Dermis microvascular lymphatic vessel endothelial cell (primary cell): ENCODE measurements at regions not wholly inside any gene's neighbourhood (a gene's known extent, or its start where the extent isn't known, plus 50 kb on each side); places are given as distances from the start of the nearest gene placed in this dataset.

ENCODE experiments used
- DNase-seq, 2 donors: peaks; one replicate each; pipeline versions ENCODE4 v3.0.0 to v3.0.0-alpha.2; 2010; ENCODE audit warnings: low read depth in 2 of 2

- DNase-seq = no peak
These were observed 1511.0 kb downstream of the ARAP2 start for GRCh38 chr4:34733185-34733941.

- DNase-seq = no peak
These were observed 1477.4 kb downstream of the ARAP2 start for GRCh38 chr4:34766935-34767334.

GRCh38 chr4:34767407-34767806 lies 1476.9 kb downstream of the ARAP2 start:
- DNase-seq = no peak

- DNase-seq = no peak
These were observed 1472.7 kb downstream of the ARAP2 start for GRCh38 chr4:34771632-34772031.

- no peak for DNase-seq
These were observed 1454.2 kb downstream of the ARAP2 start for GRCh38 chr4:34790131-34790530.

DNA sequence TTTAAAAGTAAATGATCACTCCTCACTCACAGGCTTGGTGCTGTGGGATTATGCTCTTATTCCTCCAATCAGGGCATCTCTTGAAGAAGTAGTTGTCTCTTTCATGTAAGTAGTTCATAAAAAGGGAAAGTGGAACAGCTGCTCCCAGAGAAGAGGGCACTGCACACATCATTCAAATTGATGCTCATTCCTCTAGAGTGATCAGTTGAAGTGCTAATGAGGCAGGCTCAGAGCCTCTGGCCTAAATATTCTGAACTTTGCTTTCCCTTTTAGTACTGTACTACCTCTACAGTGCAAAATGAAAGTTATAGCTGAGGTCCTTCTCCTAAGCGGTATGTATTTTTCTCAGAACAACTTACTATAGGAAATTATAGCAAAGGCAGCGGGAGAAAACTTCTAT lies 1453.1 kb downstream of the ARAP2 start:
- DNase-seq = no peak

DNA sequence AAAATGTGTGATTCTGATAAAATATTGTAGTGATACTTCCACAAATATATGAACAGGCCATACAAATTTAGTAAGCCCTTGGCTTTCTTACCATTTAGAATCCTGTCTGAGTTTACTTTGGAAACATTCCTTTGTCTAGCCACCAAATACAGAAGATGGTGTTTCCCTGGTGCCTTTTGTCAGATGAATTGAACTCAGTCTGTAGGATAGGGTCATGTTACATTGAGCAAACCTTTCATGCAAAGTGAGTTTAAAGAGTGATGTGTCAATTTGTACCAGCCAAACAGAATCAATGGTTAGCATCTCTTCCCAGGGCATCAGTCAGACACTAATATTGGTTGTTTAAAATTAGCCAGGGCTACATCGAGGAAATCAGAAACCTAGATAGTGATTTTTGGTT lies 1443.4 kb downstream of the ARAP2 start:
- no peak for DNase-seq

DNA sequence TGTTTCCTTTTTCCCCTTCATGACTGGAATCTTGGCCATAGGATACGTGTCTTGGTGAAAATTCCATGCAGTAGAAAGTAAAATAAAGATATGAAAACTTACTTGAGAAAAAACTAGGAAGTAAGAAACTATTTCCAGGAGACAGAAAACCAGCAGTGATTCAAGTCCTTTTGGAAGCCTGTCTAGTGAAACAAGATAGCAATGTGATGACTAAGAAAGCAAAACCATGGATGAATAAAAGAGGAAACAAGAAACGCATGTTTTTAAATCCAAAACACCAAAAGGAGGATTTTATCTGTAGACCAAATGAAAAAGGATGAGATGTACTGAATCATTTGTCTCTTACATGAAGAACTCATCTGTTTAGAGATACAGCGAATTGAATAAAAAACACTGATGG lies 1430.0 kb downstream of the ARAP2 start:
- no peak for DNase-seq

DNA sequence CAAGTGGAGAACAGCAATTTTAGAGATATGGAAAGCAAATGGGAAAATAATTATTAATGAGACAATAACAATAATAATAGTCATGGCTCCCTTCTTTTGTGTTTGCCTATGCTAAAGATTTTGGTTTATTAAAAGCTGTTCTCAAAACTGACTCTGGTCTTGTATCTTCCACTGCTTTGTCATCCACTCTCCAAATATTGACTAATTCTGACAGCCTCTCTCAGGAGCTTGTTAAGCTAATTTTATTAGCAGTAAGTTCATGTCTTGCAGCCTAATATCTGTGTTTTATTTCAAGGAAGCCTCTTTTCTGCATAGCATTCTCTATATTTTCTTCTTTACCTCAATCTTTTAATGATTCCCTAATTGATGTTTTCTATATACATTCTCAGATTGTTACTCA lies 1419.8 kb downstream of the ARAP2 start:
- DNase-seq = no peak

- DNase-seq = no peak
These were observed 1417.7 kb downstream of the ARAP2 start for GRCh38 chr4:34826660-34827059.

DNA sequence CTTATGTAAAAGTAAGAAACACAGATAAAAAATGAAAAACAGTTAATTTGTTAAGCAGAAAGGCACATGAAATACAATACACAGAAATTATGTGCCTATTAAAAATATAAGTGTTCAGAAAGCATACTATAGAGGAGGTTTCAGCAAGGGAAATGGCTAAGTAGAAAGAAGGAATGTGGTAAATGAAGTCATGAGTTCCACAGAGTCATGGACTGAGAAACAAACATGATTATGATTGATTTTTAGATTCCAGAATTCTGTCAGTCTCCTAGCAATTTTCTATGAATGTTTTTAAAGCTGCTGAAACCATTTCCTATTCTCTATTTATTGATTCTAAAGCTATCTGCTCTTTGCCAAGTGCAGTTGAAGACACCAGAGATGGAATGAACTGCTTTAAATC lies 1398.4 kb downstream of the ARAP2 start:
- DNase-seq = no peak

GRCh38 chr4:34850421-34850820 lies 1393.9 kb downstream of the ARAP2 start:
- DNase-seq = no peak

DNA sequence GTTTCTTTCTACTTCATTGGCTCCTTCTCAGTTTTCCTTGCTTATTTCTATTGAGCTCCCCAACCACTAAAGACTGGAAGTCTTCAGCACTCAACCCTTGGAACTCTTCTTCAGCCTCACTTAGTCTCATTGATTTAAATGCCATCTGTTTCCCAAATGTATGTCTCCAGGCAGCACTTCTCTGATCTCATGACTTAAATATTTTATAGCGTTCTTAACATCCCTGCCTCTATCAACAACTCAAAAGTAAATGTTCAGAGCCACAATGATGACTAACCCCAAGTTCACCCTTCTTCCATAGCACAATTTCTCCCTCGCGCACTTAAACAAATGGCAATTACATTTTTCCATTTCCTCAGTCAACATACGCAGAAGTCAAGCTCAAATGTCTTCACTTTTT lies 1393.3 kb downstream of the ARAP2 start:
- no peak for DNase-seq

DNA sequence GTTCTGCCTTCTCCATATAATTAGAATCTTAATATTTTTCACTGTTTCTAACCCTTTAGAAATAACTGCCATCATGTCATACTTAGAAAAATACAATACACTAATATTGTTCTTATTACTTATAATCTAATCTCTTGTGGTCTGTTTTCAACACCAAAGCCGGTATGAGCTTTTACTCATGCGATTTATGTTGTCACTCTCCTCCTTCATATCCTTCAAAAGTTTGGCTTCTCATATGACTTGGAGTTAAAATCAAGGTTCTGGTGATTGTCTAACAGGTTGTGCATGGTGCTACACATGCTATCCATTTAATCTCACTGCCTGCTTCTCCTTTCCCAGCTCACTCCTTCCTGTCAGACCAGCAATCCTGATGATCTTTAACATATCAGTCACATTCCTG lies 1392.9 kb downstream of the ARAP2 start:
- no peak for DNase-seq

- DNase-seq = no peak
These were observed 1389.9 kb downstream of the ARAP2 start for GRCh38 chr4:34854451-34854850.

DNA sequence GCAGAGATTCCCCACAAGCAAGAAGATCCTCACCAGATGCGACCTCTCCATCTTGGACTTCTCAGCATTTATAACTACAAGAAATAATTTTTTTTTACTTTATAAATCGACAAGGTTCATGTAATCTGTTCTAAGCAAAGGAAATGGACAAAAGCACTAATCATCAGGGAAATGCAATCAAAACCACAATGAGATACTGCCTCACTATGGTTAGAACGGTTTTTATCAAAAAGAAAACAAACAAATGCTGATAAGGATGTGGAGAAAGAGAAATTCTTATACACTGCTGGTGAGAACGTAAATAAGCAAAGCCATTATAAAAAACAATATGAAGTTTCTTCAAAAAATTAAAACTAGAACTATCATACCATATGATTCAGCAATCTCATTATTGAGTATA lies 1382.6 kb downstream of the ARAP2 start:
- DNase-seq = no peak

GRCh38 chr4:34878961-34879360 lies 1365.4 kb downstream of the ARAP2 start:
- DNase-seq = no peak

- no peak for DNase-seq
These were observed 1364.1 kb downstream of the ARAP2 start for GRCh38 chr4:34880246-34880645.

- no peak for DNase-seq
These were observed 1352.4 kb downstream of the ARAP2 start for GRCh38 chr4:34891892-34892291.

GRCh38 chr4:34893382-34893781 lies 1350.9 kb downstream of the ARAP2 start:
- DNase-seq = no peak

DNA sequence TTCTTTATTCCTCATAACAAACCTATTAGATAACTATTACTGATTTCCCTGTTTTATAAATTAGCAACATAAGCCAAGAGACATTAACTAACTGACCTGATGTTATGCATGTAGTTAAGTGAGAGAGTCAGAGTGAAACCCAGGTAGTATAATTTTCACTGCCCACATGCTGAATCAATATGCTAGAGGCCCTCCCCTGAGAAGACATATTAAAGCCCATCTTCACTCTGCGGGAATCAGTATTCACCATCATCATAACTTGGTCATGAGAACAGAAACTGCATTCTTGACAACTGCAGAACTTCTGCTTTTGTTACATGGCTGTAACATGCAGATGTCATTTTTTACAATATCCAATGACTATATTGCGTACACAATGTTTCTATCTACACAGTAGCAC lies 1324.3 kb downstream of the ARAP2 start:
- DNase-seq = no peak

- no peak for DNase-seq
These were observed 1322.9 kb downstream of the ARAP2 start for GRCh38 chr4:34921391-34921790.

- no peak for DNase-seq
These were observed 1322.0 kb downstream of the ARAP2 start for GRCh38 chr4:34922325-34922724.

- DNase-seq = no peak
These were observed 1311.7 kb downstream of the ARAP2 start for GRCh38 chr4:34932591-34932990.
